Transverse colon (tissue), 4 donors: ENCODE measurements at regions not wholly inside any gene's neighbourhood (a gene's known extent, or its start where the extent isn't known, plus 50 kb on each side); places are given as distances from the start of the nearest gene placed in this dataset.

Experiments used
- DNase-seq: peaks from one replicate; pipeline ENCODE4 v3.0.0-alpha.2; 2019
- H3K27ac ChIP-seq, 4 donors: fragments of 200-600 bp; sonication (generic); 2 replicates each; pipeline ENCODE4 v1.5.1; 2016 to 2018; ENCODE audit warnings: inconsistent platforms in 4 of 4
- H3K27me3 ChIP-seq: fragments of 200-600 bp; sonication (generic); 2 replicates; pipeline ENCODE4 v1.5.1; 2017; ENCODE audit warnings: inconsistent platforms
- H3K36me3 ChIP-seq, 4 donors: fragments of 200-600 bp; sonication (generic); 2 replicates each; pipeline ENCODE4 v1.5.1; 2017 to 2019; ENCODE audit warnings: inconsistent platforms in 4 of 4
- H3K4me1 ChIP-seq, 4 donors: fragments of 200-600 bp; sonication (generic); 2 replicates each; pipeline ENCODE4 v1.5.1; 2017 to 2020; ENCODE audit warnings: inconsistent platforms in 4 of 4
- H3K4me3 ChIP-seq, 4 donors: fragments of 200-600 bp; sonication (generic); 1 replicate in 1 of 4; 2 replicates in 3 of 4; pipeline versions ENCODE4 v1.5.1 to v1.6.1; 2017 to 2019; ENCODE audit warnings: inconsistent platforms in 4 of 4
- H3K9me3 ChIP-seq, 2 donors: fragments of 200-600 bp; sonication (generic); 2 replicates each; pipeline ENCODE4 v1.5.1; 2017 to 2019; ENCODE audit warnings: inconsistent platforms in 2 of 2
- EP300 ChIP-seq: sonication (generic); formaldehyde crosslinking; IDR thresholded peaks from one replicate; pipeline ENCODE4 v1.6.1; 2017; ENCODE audit warnings: antibody characterized with exemption, low read depth
- POLR2A ChIP-seq: fragments of 450-650 bp; IDR thresholded peaks from one replicate; pipeline ENCODE4 v1.6.1; 2016; ENCODE audit warnings: antibody characterized with exemption, mild to moderate bottlenecking, moderate library complexity
- POLR2AphosphoS5 ChIP-seq, 3 donors: sonication (generic); formaldehyde crosslinking; IDR thresholded peaks; one replicate each; pipeline ENCODE4 v1.6.1; 2016; ENCODE audit warnings: antibody characterized with exemption in 3 of 3
- WGBS, 2 donors: methylation state at CpG; one replicate each; pipeline ENCODE4 v1.1.5; 2018; ENCODE audit warnings: low coverage in 1 of 2; 5-methylcytosine and 5-hydroxymethylcytosine counted together
- in situ Hi-C, 4 donors: fragments of 200-750 bp; cut with MboI; loops; one replicate each; pipeline versions ENCODE4 v1.15.0 to v1.15.1; 2017; ENCODE audit warnings: low sequenced_read_pairs in 3 of 4, low pct_ligation_motif_present in 1 of 4, low pct_unique_long_range_greater_than_20kb in 1 of 4
- intact Hi-C: fragments of 100-400 bp; cut with DNase I; formaldehyde crosslinking; loops from one replicate; pipeline ENCODE4 v1.15.1; 2023; ENCODE audit warnings: low total_unique reads
- TF ChIP-seq, protein P1 (sequence below), 5 experiments: fragments of 200-600 bp in 3 of 5; fragments of 450-650 bp in 2 of 5; sonication (generic) in 3 of 5; IDR thresholded peaks; 1 replicate in 2 of 5; 2 replicates in 3 of 5; pipeline ENCODE4 v1.5.1; 2016 to 2017; ENCODE audit warnings: antibody characterized with exemption in 5 of 5, inconsistent platforms in 3 of 5, mild to moderate bottlenecking in 2 of 5, moderate library complexity in 1 of 5

- peaks cover 19 to 49% (median 42%) of the 10 kb centered on the region in 4 donors for H3K4me1 ChIP-seq
- DNase-seq = peak; percentile 57
- H3K36me3 ChIP-seq = no peaks in the 10 kb centered on the region
- TF ChIP-seq POLR2AphosphoS5 (IDR thresholded peaks at IDR 0.05) (peak in 1 of 3 donors; percentile 46), EP300 (no peak), POLR2A (no peak)
- TF ChIP-seq, protein P1, sequence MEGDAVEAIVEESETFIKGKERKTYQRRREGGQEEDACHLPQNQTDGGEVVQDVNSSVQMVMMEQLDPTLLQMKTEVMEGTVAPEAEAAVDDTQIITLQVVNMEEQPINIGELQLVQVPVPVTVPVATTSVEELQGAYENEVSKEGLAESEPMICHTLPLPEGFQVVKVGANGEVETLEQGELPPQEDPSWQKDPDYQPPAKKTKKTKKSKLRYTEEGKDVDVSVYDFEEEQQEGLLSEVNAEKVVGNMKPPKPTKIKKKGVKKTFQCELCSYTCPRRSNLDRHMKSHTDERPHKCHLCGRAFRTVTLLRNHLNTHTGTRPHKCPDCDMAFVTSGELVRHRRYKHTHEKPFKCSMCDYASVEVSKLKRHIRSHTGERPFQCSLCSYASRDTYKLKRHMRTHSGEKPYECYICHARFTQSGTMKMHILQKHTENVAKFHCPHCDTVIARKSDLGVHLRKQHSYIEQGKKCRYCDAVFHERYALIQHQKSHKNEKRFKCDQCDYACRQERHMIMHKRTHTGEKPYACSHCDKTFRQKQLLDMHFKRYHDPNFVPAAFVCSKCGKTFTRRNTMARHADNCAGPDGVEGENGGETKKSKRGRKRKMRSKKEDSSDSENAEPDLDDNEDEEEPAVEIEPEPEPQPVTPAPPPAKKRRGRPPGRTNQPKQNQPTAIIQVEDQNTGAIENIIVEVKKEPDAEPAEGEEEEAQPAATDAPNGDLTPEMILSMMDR (IDR thresholded peaks at IDR 0.05) = peak; percentile 14 to 32 (median 30)
- intact Hi-C loops = loop anchor here (10.0 kb wide), 1 partner anchor 1237 kb away; the partner anchor contains the start of genes CENPN and CMC2
- in situ Hi-C loops = no loop called here
- WGBS, 2 donors = 32 to 38% methylated on average over 5 to 7 of the region's 7 CpGs
- peak overlapping the region in 3 of 4 donors; percentile 20 to 37 (median 25) for H3K4me3 ChIP-seq
- H3K9me3 ChIP-seq = no peaks in the 10 kb centered on the region
- peak overlapping the region; percentile 82 to 89 (median 84) for H3K27ac ChIP-seq
- no peaks in the 10 kb centered on the region for H3K27me3 ChIP-seq
These were observed 167.1 kb upstream of the MAF start for GRCh38 chr16:79767421-79768275.

GRCh38 chr16:79765901-79766394, 165.4 kb upstream of the MAF start:
- no peaks in the 10 kb centered on the region for H3K9me3 ChIP-seq
- 45 to 55% methylated on average over 2 of the region's 2 CpGs for WGBS, 2 donors
- TF ChIP-seq EP300 = no peak
- TF ChIP-seq POLR2AphosphoS5 (IDR thresholded peaks at IDR 0.05) = no peak
- in situ Hi-C loops (no loop called here), intact Hi-C loops (loop anchor here (10.0 kb wide), 1 partner anchor 1239 kb away; the partner anchor contains the start of genes CENPN and CMC2)
- peaks cover 16 to 32% (median 26%) of the 10 kb centered on the region in 4 donors for H3K4me1 ChIP-seq
- no peaks in the 10 kb centered on the region for H3K27me3 ChIP-seq
- H3K4me3 ChIP-seq = no peak overlapping the region
- H3K27ac ChIP-seq = no peak overlapping the region
- no peaks in the 10 kb centered on the region for H3K36me3 ChIP-seq
- DNase-seq = no peak

DNA sequence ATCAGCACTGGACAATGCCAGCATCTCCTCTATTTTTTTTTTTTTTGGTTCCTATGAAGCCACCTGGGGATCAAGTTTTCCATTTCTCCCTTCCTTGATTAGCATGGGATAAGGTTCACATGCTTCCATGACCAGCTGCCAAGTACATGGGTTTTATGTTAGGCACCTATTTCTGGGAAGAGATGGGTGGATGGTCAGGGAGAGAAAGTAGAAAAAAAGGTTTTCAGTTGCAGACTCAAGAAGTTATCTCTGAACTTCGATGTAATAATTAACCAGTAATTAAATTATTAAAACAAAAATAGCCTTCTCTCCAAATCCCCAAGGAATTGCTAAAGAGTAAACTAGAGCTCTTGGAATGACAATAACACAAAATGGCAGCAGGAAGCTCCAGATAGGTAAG, 164.9 kb upstream of the MAF start:
- TF ChIP-seq, protein P1 (IDR thresholded peaks at IDR 0.05) = no peak
- TF ChIP-seq POLR2AphosphoS5 (IDR thresholded peaks at IDR 0.05) (no peak), EP300 (no peak), POLR2A (no peak)
- in situ Hi-C loops (no loop called here), intact Hi-C loops (loop anchor here (10.0 kb wide), 1 partner anchor 1239 kb away; the partner anchor contains the start of genes CENPN and CMC2)
- Histone ChIP-seq H3K36me3 (no peaks in the 10 kb centered on the region), H3K27ac (no peak overlapping the region), H3K4me1 (peaks cover 16 to 29% (median 24%) of the 10 kb centered on the region in 4 donors), H3K4me3 (no peak overlapping the region), H3K9me3 (no peaks in the 10 kb centered on the region), H3K27me3 (no peaks in the 10 kb centered on the region)
- 50 to 59% methylated on average over 1 of the region's 1 CpG for WGBS, 2 donors
- DNase-seq = no peak

GRCh38 chr16:79764415-79765110, 164.0 kb upstream of the MAF start:
- H3K27ac ChIP-seq = no peak overlapping the region
- no peaks in the 10 kb centered on the region for H3K27me3 ChIP-seq
- no peaks in the 10 kb centered on the region for H3K36me3 ChIP-seq
- DNase-seq = no peak
- TF ChIP-seq POLR2A (no peak), EP300 (no peak), POLR2AphosphoS5 (IDR thresholded peaks at IDR 0.05) (no peak)
- TF ChIP-seq, protein P1 (IDR thresholded peaks at IDR 0.05) = no peak
- H3K4me3 ChIP-seq = no peak overlapping the region
- no peaks in the 10 kb centered on the region for H3K9me3 ChIP-seq
- in situ Hi-C loops (no loop called here), intact Hi-C loops (loop anchor here (10.0 kb wide), 1 partner anchor 1240 kb away; the partner anchor contains the start of genes CENPN and CMC2)
- 85 to 96% methylated on average over 3 to 7 of the region's 8 CpGs for WGBS, 2 donors
- H3K4me1 ChIP-seq = peaks cover 13 to 24% (median 19%) of the 10 kb centered on the region in 4 donors
